HG03460 (cell line): ENCODE measurements at regions not wholly inside any gene's neighbourhood (a gene's known extent, or its start where the extent isn't known, plus 50 kb on each side); places are given as distances from the start of the nearest gene placed in this dataset.

Experiments
- ATAC-seq: cut with Tn5 transposase; IDR thresholded peaks from one replicate; pipeline ENCODE4 v1.9.1; 2021; ENCODE audit not compliant: unreplicated experiment

GRCh38 chr9:3732077-3733038 is 206.6 kb upstream of the RFX3 start:
- peak; percentile 94 for ATAC-seq

- no peak for ATAC-seq
Observed at GRCh38 chr9:3730511-3730922, 204.7 kb upstream of the RFX3 start.

DNA sequence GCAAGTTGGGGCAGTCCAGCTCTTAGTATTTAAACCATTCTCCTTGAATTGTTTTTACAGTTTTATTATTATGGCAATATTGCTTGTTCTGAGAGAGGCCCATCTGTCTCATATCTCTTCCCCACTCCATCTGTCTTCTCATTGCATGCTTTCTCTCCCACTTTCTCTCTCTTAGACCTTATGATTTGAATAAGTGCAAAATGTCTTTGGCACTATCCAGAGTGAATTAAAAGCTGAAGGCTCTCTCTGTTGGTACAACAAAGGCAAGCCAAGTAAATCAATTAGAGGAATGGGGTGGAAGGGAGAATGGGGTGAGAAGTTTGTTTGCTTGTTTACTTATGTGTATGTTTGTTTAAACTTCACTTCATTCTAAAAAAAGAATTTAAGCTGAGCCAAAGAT is 195.3 kb upstream of the RFX3 start:
- ATAC-seq = no peak

DNA sequence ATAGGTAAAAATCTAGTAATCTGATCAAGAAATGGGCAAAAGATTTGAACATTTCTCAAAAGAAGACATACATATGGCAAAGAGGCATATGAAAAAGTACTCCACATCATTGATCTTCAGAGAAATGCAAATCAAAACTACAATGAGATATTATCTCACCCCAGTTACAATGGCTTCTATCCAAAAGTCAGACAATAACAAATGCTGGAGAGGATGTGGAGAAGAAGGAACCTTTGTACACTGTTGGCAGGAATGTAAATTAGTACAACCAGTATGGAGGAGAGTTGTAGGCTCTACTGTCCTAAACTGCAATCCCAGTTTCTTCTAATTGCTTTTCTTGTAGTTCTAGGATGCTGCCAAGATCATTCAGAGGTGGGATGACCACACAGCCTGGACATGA is 193.5 kb upstream of the RFX3 start:
- ATAC-seq = no peak

DNA sequence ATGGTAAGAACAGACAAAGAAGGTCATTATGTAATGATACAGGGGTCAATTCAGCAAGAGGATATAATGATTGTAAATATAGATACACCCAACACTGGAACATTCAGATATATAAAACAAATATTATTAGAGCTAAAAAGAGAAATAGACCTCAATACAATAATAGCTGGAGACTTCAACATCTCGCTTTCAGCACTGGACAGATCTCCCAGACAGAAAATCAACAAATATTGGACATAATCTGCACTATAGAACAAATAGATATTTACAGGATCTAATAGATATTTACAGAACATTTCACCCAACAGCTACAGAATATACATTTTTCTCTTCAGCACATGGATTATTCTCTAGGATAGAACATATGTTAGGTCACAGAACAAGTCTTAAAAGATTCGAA is 190.6 kb upstream of the RFX3 start:
- ATAC-seq = no peak

- ATAC-seq = no peak
Observed at GRCh38 chr9:3708751-3709150, 182.9 kb upstream of the RFX3 start.

DNA sequence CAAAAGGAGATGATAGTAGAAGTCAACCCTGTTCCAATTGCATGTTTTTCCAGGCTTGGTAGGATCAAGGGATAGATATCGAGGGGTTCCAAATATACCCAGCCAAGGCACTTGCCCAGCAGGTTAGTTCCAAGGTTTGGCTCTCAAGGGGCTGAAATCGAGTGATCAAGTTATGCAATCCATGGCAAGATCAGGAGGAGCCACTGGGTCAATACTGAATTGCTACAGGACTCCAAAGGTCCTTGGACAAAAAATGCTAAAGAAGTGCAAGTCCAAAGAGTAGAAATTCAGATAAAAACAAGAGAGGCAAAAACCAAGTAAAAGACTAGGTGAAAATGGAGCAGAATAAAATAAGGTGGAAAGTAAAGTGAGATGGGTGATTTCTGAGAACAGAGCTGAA is 179.1 kb upstream of the RFX3 start:
- no peak for ATAC-seq

- ATAC-seq = no peak
Observed at GRCh38 chr9:3700772-3701171, 175.0 kb upstream of the RFX3 start.

- ATAC-seq = no peak
Observed at GRCh38 chr9:3699883-3700282, 174.1 kb upstream of the RFX3 start.

DNA sequence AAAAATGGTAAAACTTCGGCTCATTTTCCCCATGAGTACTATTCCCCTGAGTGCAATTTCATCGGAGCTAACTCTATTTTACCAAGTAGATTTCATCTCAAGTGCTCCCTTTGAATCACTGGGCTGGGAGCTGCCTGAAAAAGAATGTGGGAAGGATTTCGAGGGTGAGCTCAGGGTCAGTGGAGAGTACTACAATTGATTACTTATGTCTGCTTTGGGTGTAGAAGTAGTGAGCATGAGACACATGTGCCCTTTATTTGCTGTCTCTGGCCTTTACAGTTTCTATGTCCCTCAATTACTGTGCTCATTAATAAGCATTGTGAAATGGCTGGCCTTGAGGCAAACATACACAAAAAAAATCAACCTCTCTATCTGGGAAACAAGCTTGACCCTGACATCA is 172.7 kb upstream of the RFX3 start:
- no peak for ATAC-seq

DNA sequence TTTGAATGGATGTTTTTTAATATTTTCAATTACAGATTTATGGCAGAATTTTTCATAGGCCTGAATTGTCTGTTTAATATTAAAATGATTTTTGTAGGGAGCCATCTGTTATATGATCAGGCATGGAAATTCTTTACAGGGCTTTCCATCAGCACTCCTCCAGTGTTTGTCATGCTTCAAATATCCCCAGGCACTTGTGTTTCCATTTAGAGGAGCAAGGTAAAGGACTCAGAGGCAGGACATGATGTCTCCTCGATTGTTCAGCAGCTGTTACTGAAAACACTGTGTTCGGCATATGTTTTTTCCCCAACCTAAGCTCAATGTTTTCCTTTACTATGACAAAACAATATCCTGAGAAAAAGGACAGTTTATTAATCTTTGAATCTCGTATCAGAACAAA is 172.3 kb upstream of the RFX3 start:
- ATAC-seq = no peak

DNA sequence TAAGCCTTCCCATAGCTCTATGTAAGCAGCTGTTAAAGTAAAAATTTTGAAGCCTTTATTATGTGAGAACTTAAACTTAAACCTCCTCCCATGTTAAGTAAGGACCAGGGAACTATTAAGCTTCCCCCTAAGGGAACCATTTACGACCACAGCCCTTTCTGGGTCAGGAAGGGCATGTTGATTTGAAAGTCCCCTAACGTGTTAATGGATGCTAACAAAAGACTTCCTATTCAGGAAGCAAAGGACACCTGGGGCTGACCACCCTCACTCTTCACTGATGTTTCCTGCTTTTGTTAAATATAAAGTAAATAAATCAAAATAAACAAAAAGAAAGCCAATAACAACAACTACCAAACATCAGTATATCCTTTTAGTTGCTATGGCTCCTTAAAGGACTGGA is 170.6 kb upstream of the RFX3 start:
- no peak for ATAC-seq

DNA sequence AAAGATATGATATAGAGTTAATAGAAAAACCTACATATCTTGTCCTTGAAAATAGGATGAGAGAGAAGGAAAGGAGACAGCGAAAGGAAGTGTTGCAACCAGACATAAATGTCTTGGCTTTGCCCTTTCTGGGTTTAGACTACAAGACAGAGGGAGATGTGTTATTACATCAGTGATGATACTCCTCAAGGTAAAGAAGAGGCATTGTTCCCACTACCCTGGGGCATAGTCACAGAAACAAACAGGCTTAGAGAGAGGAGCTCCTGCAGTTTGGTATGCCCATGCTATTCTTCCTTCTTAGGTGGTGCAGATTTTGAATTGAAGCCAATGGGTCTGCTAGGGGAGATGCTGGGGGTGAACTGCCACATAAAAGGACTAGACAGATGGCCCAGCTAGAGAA is 166.8 kb upstream of the RFX3 start:
- no peak for ATAC-seq

DNA sequence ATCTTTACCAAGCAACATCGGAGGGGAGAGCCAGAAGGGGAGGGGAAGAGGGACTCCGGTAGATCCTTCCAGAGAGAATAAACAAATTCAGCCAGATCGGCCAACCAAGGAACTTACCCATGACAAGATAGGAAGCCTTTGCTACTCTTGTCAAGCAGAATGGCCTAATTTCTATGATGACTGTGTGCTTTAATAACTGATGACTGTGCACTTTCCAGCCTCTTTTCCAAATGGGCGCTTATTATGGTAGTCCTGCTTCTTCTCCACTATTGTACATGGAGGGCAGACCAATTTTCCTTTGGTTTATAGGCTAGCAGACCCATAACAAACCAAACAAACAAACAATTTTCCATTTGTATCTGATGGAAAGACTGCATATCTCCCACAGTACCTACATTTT is 163.8 kb upstream of the RFX3 start:
- no peak for ATAC-seq

DNA sequence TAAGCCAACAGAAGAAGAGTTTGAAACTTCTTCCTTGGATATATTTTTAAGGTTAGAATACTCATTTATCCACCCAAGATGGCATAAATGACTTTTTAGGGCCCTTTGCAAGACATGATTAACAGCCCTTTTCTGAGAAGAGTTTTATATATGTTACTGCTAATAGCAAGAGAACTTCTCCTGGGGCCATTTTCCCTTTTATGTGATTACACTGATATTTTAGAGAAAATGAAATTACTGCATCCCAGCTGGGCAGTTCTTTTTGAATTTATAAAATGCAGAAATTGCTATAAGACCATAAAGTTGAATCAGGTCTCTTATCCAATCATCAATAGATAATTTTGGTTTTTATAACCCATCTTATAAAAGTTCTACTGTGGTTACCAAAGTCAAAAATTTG is 161.3 kb upstream of the RFX3 start:
- ATAC-seq = no peak

- ATAC-seq = no peak
Observed at GRCh38 chr9:3682186-3682585, 156.4 kb upstream of the RFX3 start.

- no peak for ATAC-seq
Observed at GRCh38 chr9:3677541-3677940, 151.7 kb upstream of the RFX3 start.

- no peak for ATAC-seq
Observed at GRCh38 chr9:3676766-3677165, 151.0 kb upstream of the RFX3 start.

DNA sequence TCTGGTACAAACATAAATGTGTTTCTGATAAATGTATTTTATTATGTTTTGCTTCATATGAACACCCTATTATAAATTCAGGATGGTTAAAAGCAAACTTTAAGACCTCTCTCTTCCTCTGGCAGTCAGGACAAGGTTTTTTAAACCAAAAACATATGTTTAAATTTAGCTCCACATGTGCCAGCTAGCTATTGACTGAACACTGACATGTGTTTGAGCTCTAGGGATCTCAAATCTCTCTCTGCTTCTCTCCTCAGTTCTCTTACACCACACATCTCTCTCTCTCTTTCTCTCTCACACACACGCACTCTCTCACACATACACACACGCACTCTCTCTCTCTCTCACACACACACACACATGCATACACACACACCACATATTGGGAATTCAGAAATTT is 150.1 kb upstream of the RFX3 start:
- no peak for ATAC-seq

- ATAC-seq = no peak
Observed at GRCh38 chr9:3674561-3674960, 148.8 kb upstream of the RFX3 start.

DNA sequence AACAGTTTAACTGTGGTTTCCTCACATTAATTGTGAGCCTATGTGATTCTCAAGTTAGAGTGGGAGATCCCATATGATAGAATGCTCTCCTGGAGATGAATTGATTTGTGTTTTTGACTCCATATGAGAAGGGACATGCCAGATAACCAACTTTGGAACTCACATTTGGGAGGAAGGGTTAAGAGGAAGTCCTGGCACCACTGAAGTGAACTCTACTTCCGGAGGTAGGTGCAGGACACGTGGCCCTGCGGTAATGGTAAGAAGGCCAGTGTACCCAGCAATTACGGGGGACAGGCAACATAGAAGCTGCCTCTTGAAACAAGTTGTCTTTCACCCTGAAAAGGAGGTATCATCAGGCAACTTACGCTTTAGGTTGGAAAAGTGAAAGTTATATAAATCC is 146.6 kb upstream of the RFX3 start:
- ATAC-seq = no peak

DNA sequence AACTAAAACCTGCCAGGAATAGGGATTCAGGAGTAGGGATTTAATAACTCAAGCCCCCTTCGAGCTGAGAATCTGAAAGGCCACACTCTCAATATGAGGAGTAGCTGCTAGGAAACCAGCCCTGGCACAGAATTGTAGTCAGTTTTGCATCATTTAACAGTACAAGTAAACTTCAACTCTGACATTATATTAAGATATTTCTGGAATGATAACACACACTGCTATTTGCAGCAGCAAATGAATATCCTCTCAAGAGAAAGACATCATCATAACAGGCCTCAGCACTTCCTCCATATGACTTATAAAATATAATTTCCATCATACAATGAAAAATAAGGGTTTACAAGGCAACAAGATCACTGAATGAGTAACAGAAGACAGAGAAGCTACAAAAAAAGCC is 138.2 kb upstream of the RFX3 start:
- no peak for ATAC-seq

DNA sequence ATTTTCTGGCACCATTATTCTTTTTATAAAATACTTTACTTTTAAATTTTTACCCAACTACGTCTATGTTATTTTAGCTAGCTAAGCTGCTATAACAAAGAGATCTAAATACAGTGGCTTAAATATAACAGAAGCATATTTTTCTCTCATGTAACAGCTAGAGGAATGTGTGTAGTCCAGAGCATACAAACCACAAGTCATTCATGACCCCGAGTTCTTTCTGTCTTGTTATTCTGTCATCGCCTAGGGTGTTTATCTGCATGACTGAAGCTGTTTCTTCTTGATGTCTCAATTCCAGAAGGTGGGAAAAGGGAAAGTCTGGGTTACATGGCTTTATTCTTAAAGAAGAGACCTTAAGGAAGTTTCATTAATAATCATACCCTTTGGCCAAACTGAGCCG is 136.9 kb upstream of the RFX3 start:
- no peak for ATAC-seq
